H9 (cell line): ENCODE measurements at regions not wholly inside any gene's neighbourhood (a gene's known extent, or its start where the extent isn't known, plus 50 kb on each side); places are given as distances from the start of the nearest gene placed in this dataset.

ENCODE experiments used
- DNase-seq: peaks from one replicate; pipeline ENCODE4 v3.0.0-alpha.2; 2017
- H2AFZ ChIP-seq: one replicate; pipeline ENCODE4 v1.6.1; 2013; ENCODE audit warnings: mild to moderate bottlenecking, low read length, control low read depth, moderate library complexity
- H2AK5ac ChIP-seq: 2 replicates; pipeline ENCODE4 v1.6.1; 2013; ENCODE audit warnings: low read length, control low read depth, mixed read lengths; ENCODE audit not compliant: insufficient read length
- H2BK120ac ChIP-seq: one replicate; pipeline ENCODE4 v1.6.1; 2013; ENCODE audit warnings: low read depth, mild to moderate bottlenecking, low read length, control low read depth, inconsistent platforms; ENCODE audit not compliant: poor library complexity, severe bottlenecking
- H2BK12ac ChIP-seq: 2 replicates; pipeline ENCODE4 v1.6.1; 2013; ENCODE audit warnings: low read length, control low read depth, mixed read lengths, low read depth; ENCODE audit not compliant: insufficient read length
- H2BK15ac ChIP-seq: 2 replicates; pipeline ENCODE4 v1.6.1; 2013; ENCODE audit warnings: low read depth, low read length, control low read depth
- H2BK20ac ChIP-seq: one replicate; pipeline ENCODE4 v1.6.1; 2013; ENCODE audit warnings: low read depth, mild to moderate bottlenecking, low read length, control low read depth, inconsistent platforms; ENCODE audit not compliant: poor library complexity, severe bottlenecking
- H2BK5ac ChIP-seq: 2 replicates; pipeline ENCODE4 v1.6.1; 2013; ENCODE audit warnings: low read length, control low read depth, mixed read lengths; ENCODE audit not compliant: insufficient read length
- H3K14ac ChIP-seq: 2 replicates; pipeline ENCODE4 v1.6.1; 2013; ENCODE audit warnings: low read length, control low read depth; ENCODE audit not compliant: insufficient read depth
- H3K18ac ChIP-seq: 2 replicates; pipeline ENCODE4 v1.6.1; 2013; ENCODE audit warnings: low read depth, mild to moderate bottlenecking, mixed read lengths, low read length, control low read depth; ENCODE audit not compliant: insufficient read length
- H3K23ac ChIP-seq: 2 replicates; pipeline ENCODE4 v1.6.1; 2013; ENCODE audit warnings: low read length, control low read depth, mixed read lengths, low read depth; ENCODE audit not compliant: insufficient read length
- H3K23me2 ChIP-seq: 2 replicates; pipeline ENCODE4 v1.6.1; 2013; ENCODE audit warnings: low read depth, mild to moderate bottlenecking, mixed read lengths, low read length, control low read depth; ENCODE audit not compliant: insufficient read length, poor library complexity, severe bottlenecking
- H3K27ac ChIP-seq: 2 replicates; pipeline ENCODE4 v1.5.1; 2013; ENCODE audit warnings: low read length, control low read depth, mixed read lengths, low read depth; ENCODE audit not compliant: insufficient read length
- H3K27me3 ChIP-seq: 2 replicates; pipeline ENCODE4 v1.6.1; 2013; ENCODE audit warnings: low read length, control low read depth, inconsistent platforms; ENCODE audit not compliant: insufficient read depth
- H3K4ac ChIP-seq: 2 replicates; pipeline ENCODE4 v1.6.1; 2013; ENCODE audit warnings: low read depth, mild to moderate bottlenecking, control low read depth, inconsistent platforms, low read length, moderate library complexity
- H3K4me1 ChIP-seq: 2 replicates; pipeline ENCODE4 v1.6.1; 2013; ENCODE audit warnings: low read length, control low read depth, inconsistent platforms; ENCODE audit not compliant: insufficient read depth
- H3K4me2 ChIP-seq: 2 replicates; pipeline ENCODE4 v1.6.1; 2013; ENCODE audit warnings: low read length, control low read depth, mixed read lengths; ENCODE audit not compliant: insufficient read length, insufficient read depth
- H3K56ac ChIP-seq: 2 replicates; pipeline ENCODE4 v1.6.1; 2013; ENCODE audit warnings: low read depth, mild to moderate bottlenecking, mixed read lengths, low read length, control low read depth; ENCODE audit not compliant: insufficient read length
- H3K79me1 ChIP-seq: 2 replicates; pipeline ENCODE4 v1.6.1; 2013; ENCODE audit warnings: low read depth, mild to moderate bottlenecking, moderate library complexity, low read length, control low read depth, inconsistent platforms; ENCODE audit not compliant: insufficient read depth, poor library complexity, severe bottlenecking
- H3K79me2 ChIP-seq: 2 replicates; pipeline ENCODE4 v1.6.1; 2013; ENCODE audit warnings: low read length, control low read depth, inconsistent platforms; ENCODE audit not compliant: insufficient read depth
- H3K9ac ChIP-seq: 2 replicates; pipeline ENCODE4 v1.6.1; 2013; ENCODE audit warnings: low read length, control low read depth, mixed read lengths; ENCODE audit not compliant: insufficient read length; ENCODE audit errors: extremely low read depth
- H3K9me3 ChIP-seq: one replicate; pipeline ENCODE4 v1.6.1; 2013; ENCODE audit warnings: low read depth, low read length, inconsistent platforms; ENCODE audit not compliant: control insufficient read depth
- H3T11ph ChIP-seq: one replicate; pipeline ENCODE4 v1.6.1; 2013; ENCODE audit warnings: mild to moderate bottlenecking, low read length, control low read depth, inconsistent platforms
- H4K20me1 ChIP-seq: one replicate; pipeline ENCODE4 v1.6.1; 2013; ENCODE audit not compliant: control insufficient read depth, insufficient read length, insufficient read depth
- H4K5ac ChIP-seq: 2 replicates; pipeline ENCODE4 v1.6.1; 2013; ENCODE audit warnings: low read depth, mild to moderate bottlenecking, mixed read lengths, low read length, control low read depth; ENCODE audit not compliant: insufficient read length
- H4K8ac ChIP-seq: replicated peaks from 2 replicates; pipeline ENCODE4 v1.6.1; 2013; ENCODE audit warnings: low read length, control low read depth, mixed read lengths, low read depth; ENCODE audit not compliant: insufficient read length
- H4K91ac ChIP-seq: 2 replicates; pipeline ENCODE4 v1.6.1; 2013; ENCODE audit warnings: low read depth, mild to moderate bottlenecking, moderate library complexity, mixed read lengths, low read length, control low read depth; ENCODE audit not compliant: insufficient read length
- H3K27ac Mint-ChIP-seq, 3 experiments: 2 replicates in 2 of 3; 3 replicates in 1 of 3; pipeline ENCODE4 v1.8.0; 2020 to 2021; ENCODE audit warnings: mixed read lengths in 3 of 3, mild to moderate bottlenecking in 1 of 3, moderate library complexity in 1 of 3
- H3K27me3 Mint-ChIP-seq: 2 replicates; pipeline ENCODE4 v1.8.0; 2021; ENCODE audit warnings: low read depth, mild to moderate bottlenecking, moderate library complexity, mixed read lengths
- H3K36me3 Mint-ChIP-seq, 3 experiments: 2 replicates in 2 of 3; 3 replicates in 1 of 3; pipeline ENCODE4 v1.8.0; 2020 to 2021; ENCODE audit warnings: low read depth in 3 of 3, mixed read lengths in 3 of 3; ENCODE audit not compliant: insufficient read depth in 1 of 3
- H3K4me1 Mint-ChIP-seq, 2 experiments: 2 replicates each; pipeline ENCODE4 v1.8.0; 2020; ENCODE audit warnings: mixed read lengths in 2 of 2
- H3K4me3 Mint-ChIP-seq, 2 experiments: 2 replicates in 1 of 2; 3 replicates in 1 of 2; pipeline ENCODE4 v1.8.0; 2020 to 2021; ENCODE audit warnings: mild to moderate bottlenecking in 2 of 2, mixed read lengths in 2 of 2, moderate library complexity in 1 of 2
- H3K9me3 Mint-ChIP-seq, 2 experiments: 2 replicates in 1 of 2; 3 replicates in 1 of 2; pipeline ENCODE4 v1.8.0; 2020; ENCODE audit warnings: mild to moderate bottlenecking in 2 of 2, mixed read lengths in 2 of 2, moderate library complexity in 1 of 2
- WGBS: extraction: QIAGEN DNeasy Blood & Tissue Kit; methylation state at CpG from one replicate; pipeline ENCODE4 v1.1.7; 2013; ENCODE audit warnings: missing lambda C conversion rate, low lambda C conversion rate, mixed read lengths; ENCODE audit not compliant: insufficient read length; ENCODE audit errors: extremely low coverage; 5-methylcytosine and 5-hydroxymethylcytosine counted together
- TF ChIP-seq, protein P1 (sequence below): fragments of 200-600 bp; sonication (generic); conservative IDR thresholded peaks from 3 replicates; pipeline ENCODE4 v1.8.0; 2021; ENCODE audit warnings: antibody characterized with exemption, mild to moderate bottlenecking

GRCh38 chr10:47239211-47239610, 60.8 kb upstream of the GDF10 start:
- Histone ChIP-seq H2BK5ac (no peak overlapping the region), H4K91ac (no peak overlapping the region), H2BK120ac (no peak overlapping the region), H3K9ac (no peak overlapping the region), H3K18ac (no peak overlapping the region), H3K79me1 (no peaks in the 10 kb centered on the region), H3K4me2 (no peak overlapping the region), H2AK5ac (no peak overlapping the region), H4K5ac (no peak overlapping the region), H2AFZ (no peak overlapping the region), H3K79me2 (no peaks in the 10 kb centered on the region), H3K4me1 (no peaks in the 10 kb centered on the region), H3K56ac (no peak overlapping the region), H3K27ac (no peak overlapping the region), H4K8ac (no peak overlapping the region), H3K23me2 (no peaks in the 10 kb centered on the region), H4K20me1 (peaks cover 2% of the 10 kb centered on the region), H3K9me3 (no peaks in the 10 kb centered on the region), H3K14ac (no peak overlapping the region), H3T11ph (no peak overlapping the region), H2BK15ac (no peak overlapping the region), H3K23ac (no peak overlapping the region), H3K4ac (no peak overlapping the region), H3K27me3 (no peaks in the 10 kb centered on the region), H2BK20ac (no peak overlapping the region), H2BK12ac (no peak overlapping the region)
- Mint-ChIP-seq H3K27me3 (peaks cover 2% of the 10 kb centered on the region; the same call in 1 of the 2 replicates), H3K9me3 (no peaks in the 10 kb centered on the region), H3K4me3 (no peak overlapping the region), H3K36me3 (no peaks in the 10 kb centered on the region), H3K27ac (no peak overlapping the region), H3K4me1 (peaks cover 7 to 10% of the 10 kb centered on the region in 2 experiments)
- no CpG with 5 or more reads among the region's 3 CpGs for WGBS
- peak; percentile 6 for DNase-seq
- TF ChIP-seq, protein P1, sequence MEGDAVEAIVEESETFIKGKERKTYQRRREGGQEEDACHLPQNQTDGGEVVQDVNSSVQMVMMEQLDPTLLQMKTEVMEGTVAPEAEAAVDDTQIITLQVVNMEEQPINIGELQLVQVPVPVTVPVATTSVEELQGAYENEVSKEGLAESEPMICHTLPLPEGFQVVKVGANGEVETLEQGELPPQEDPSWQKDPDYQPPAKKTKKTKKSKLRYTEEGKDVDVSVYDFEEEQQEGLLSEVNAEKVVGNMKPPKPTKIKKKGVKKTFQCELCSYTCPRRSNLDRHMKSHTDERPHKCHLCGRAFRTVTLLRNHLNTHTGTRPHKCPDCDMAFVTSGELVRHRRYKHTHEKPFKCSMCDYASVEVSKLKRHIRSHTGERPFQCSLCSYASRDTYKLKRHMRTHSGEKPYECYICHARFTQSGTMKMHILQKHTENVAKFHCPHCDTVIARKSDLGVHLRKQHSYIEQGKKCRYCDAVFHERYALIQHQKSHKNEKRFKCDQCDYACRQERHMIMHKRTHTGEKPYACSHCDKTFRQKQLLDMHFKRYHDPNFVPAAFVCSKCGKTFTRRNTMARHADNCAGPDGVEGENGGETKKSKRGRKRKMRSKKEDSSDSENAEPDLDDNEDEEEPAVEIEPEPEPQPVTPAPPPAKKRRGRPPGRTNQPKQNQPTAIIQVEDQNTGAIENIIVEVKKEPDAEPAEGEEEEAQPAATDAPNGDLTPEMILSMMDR = no peak
